ENCODE measurements at regions not wholly inside any gene's neighbourhood (a gene's known extent, or its start where the extent isn't known, plus 50 kb on each side); places are given as distances from the start of the nearest gene placed in this dataset.
"Not testable (repeated sequence)": the region's sequence is repeated elsewhere in the genome, so short reads cannot be mapped to it uniquely, and the experiment has no call there.

DNA sequence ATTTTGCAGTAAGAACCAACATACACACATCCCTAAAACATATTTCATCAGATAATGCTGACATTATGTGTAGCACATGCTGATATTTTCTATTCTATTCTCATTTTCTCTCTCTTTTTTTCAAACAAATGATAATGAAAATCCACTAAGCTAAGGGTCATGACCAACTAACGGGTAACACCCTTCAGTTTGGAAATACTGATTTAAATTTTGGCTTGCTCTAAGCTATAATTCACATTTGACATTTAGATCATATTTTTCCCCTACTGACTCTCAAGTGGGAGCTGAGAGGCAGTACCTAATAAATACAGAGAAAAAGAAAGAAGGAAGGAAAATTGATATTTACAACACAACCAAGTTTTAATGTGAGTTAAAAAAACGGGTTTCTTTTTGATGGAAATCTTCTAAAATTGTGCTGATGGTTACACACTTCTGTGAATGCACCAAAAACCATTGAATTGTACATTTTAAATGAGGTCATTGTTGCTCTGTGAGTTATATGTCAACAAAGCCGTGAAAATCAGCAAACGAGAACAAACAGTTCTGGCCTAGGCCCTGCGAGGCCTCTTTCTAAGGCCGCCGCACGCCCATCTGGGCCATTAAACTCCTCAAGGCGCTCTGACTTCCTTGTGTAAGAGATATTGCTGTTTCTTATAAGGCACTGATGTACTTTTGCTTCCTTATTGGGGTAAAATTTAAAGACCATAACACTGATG lies 124.2 kb downstream of the GALR1 start:
- no peak for DNase-seq (ENCODE audit: low read depth)

DNA sequence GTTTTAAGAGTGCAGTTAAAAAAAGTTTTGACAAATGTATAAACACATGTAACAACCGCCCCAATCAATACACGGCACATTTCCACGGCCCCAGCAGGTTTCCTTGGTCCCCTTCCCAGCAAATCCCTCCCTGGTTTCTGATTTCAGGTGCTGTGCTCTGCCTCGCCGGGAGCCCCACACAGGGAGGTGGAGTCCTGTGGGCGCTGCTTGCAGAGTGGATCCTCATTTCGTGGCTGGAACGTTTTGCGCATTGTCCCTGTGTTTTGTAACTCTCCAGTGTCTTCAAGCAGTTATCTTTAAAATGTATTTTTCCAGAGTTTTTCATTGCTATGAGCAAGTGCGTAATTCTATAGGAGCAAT lies 124.8 kb downstream of the GALR1 start:
- DNase-seq (ENCODE audit: low read depth) = no peak

DNA sequence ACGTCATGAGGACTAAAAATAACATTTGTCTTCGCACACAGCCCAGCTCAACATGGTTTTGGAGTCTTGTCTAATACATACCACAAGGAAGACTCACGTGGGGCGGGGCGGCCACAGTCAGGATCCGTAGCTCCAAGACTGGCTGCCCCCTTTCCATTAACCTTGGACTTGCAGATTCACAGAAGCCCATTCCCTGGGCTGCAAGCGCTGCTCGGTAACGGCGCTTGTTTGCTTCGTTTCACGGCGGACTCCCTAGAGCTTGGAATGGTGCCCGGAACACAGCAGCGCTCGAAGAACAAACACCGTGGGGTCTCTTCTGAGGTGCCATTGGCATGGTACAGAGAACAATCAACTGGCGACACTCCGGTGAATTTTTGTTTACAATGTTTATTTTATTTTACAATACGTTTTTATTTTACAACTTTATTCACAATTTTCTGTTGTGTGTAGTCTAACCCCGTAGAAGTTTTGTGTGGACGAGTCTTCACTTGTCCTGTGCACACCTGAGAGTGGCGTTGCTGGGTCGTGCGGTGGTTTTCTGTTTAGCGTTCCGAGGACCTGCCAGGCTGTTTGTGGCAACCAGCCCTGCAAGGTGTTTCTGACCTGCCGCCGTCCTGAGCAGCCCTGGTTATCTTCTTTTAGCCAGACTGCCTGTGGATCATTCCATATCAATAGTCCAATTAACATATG lies 126.5 kb downstream of the GALR1 start:
- no peak for DNase-seq (ENCODE audit: low read depth)

DNA sequence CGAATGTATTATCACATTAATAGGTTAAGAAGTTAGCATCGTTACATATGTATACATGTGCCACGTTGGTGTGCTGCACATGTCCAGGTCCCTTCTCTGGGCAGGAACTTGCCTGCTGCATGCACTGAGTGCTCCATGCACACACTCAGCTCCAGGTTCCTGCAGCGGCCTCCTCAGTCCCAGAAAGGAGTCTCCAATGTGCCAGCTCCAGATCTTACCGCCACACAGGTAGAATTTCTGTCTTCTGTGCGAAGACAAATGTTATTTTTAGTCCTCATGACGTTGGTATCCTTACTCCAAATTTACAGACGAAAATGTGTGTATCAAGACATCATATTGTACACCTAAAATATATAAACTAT lies 127.1 kb downstream of the GALR1 start:
- no peak for DNase-seq (ENCODE audit: low read depth)

DNA sequence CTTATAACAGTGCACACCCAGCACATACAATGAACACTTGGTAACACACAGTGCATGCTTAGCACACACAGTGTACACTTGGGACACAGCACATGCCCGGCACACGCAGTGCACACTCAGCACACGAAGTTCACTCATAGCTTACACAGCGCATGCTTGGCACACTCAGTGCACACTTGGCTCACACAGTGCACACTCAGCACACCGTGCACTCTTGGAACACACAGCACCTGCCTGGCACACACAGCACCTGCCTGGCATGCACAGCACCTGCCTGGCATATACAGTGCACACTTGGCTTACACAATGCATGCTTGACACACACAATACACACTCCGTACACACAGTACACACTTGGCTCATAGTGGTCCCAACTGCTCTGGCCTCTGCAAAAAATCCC lies 128.2 kb downstream of the GALR1 start:
- DNase-seq (ENCODE audit: low read depth) = no peak

DNA sequence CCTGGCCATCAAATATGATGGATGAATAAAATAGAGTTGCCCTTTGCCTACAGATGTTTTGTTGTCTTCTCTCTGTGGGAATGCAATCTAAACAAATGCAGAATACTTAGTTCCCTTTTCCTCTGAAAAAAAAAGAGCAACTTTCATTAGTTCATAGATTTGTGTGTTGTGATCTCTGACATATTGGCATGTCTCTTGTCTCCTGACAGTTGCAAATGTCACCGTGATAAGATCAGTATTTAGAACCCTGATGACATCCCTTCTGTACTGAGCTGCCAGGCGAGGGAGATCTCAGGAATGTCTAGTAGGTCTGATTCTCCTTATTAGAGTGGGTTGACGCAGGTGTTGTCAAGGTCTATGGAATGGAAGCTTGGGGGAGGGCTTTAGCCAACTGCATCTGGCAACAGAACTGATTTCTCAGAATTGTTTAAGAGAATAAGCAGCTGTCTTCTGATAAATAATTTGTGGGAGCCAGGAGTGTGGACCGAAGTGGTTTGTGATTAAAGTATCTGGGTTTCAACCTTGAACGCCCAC lies 130.4 kb downstream of the GALR1 start:
- DNase-seq (ENCODE audit: low read depth) = no peak

DNA sequence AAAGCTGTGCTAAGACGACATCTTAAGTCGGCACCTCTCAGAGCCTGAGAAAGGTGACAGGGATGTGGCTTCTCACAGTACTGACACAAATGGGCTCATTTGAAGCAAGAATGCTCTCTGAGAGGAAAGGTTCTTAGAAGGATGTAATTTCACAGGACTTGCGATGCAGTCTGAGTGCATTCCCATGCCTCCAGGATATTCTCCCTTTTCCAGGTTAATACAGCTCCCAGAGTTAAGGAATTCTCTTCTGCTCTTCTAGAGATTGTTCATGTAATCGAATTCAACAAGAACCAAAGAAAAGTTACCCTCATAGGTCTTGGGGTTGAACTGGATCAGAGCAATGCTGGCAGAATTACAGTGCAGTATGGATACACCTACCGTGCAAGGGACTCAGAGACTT lies 131.0 kb downstream of the GALR1 start:
- DNase-seq (ENCODE audit: low read depth) = no peak

DNA sequence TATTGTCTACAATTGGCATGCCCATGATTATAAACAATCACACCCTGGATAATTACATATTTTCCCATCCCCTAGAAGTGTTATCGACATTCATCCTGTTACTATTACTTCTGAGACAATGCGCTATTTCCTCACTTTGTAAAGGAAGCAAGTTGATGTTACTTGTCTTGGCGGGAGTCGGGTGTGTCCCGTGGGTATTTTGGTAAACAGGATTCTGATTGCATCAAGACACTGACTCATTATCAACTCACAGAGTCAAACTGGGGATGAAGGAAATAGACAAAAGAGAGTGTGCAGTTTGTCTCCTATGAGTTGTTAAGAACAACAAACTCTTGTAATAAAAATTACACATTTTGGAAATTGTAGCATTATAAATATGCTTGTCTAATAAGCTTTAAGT lies 142.7 kb downstream of the GALR1 start:
- no peak for DNase-seq (ENCODE audit: low read depth)

DNA sequence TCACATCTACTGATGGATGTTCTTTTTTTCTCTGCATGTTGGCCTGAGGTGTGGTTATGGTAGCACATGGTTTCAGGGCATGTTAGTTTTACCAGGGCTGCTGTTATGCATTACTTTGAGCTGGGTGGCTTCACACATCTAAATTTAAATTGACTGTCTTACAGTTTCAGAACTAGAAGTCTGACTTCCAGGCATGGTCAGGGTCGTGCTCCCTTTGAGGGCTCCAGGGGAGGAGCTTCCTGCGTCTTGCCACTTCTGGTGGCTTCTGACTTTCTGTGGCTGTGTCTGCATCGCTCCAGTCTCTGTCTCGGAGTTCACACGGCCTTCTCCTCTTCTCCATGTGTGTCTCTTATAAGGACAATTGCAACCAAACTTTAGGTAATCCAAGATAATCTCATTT lies 143.9 kb downstream of the GALR1 start:
- no peak for DNase-seq (ENCODE audit: low read depth)

DNA sequence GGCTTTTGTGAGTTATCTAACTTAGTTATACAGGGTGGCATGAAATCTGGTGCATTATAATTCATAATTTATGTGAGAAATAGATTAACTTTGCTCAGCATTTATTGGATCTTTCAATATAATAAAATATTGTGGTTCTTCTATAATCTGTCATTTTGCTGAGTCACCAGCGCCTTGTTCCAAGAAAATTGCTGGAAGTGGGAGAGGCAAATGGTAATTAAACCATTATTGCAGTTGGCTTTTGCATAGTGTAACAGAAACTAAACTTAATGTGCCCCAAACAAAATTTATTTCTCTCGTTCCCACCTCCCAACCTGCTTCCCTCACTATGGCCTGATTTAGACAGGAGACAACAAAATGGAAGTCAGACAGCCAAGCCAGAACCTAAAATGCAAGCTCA lies 146.3 kb downstream of the GALR1 start:
- no peak for DNase-seq (ENCODE audit: low read depth)

DNA sequence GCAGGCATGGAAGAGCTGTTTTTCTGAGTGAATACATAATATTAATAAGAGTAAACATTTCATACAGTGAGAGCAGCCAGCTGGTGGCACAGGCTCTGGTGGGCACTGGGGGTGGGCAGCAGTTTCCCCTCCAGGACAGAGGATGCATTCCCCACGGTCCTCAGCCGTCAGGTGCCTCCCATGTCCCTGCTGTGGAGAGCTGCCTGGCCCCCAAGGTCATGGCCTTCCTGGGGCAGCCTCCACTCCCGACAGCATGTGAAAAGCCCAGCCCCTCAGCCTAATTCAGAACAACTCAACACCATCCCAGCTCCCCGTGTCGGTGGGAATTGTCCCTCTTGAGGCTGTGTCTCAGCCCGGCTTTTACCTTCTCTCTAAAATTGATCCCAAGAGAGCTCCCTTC lies 147.4 kb downstream of the GALR1 start:
- DNase-seq (ENCODE audit: low read depth) = no peak

DNA sequence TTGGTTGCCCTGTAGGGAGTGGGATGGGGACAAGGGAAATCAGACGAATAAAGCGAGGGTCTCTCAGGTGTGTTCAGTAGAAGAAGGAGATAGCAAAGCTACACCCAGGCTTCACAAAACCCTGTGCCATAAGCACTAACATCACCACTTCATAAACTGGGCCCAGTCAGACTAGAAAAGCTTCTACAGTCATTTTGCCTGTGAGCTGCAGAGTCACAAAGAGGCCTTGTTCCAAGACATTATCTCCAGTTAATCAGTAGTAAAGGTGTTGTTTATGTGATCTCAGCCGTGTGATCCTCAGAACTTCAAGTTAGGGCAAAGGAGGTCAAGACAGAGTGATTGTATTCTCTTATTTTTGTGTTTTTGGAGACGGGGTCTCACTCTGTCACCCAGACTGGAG lies 148.0 kb downstream of the GALR1 start:
- DNase-seq (ENCODE audit: low read depth) = no peak

DNA sequence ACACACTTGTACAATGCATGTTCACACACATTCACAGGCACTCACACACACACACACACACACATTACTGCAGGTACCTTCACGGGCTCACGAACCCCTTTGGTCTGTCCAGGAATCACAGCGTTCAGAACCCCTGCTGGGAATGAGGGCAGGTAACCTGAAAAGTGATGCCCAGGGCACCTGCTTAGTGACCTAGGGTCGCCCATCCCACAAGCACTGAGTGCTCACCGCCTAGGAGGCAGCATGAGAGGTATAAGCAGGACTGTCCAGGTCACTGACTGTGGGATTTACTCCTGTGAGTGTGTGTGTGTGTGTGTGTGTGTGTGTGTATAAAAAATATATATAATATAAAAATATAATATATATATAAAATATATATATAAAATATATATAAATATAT lies 150.9 kb downstream of the GALR1 start:
- no peak for DNase-seq (ENCODE audit: low read depth)

DNA sequence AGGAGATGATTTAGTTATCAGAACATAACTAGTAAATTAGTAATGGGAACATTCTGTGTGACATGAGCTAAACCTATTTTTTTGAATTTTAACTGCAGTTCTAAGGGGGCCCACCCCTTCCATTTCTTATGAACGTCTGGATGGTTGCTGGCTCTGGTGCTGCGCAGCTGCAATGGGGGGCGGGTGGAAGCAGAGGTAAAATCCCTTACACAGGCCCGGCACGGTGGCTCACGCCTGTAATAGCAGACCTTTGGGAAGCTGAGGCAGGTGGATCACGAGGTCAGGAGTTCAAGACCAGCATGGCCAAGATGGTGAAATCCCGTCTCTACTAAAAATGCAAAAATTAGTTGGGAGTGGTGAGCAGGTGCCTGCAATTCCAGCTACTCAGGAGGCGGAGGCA lies 151.5 kb downstream of the GALR1 start:
- DNase-seq (ENCODE audit: low read depth) = no peak

DNA sequence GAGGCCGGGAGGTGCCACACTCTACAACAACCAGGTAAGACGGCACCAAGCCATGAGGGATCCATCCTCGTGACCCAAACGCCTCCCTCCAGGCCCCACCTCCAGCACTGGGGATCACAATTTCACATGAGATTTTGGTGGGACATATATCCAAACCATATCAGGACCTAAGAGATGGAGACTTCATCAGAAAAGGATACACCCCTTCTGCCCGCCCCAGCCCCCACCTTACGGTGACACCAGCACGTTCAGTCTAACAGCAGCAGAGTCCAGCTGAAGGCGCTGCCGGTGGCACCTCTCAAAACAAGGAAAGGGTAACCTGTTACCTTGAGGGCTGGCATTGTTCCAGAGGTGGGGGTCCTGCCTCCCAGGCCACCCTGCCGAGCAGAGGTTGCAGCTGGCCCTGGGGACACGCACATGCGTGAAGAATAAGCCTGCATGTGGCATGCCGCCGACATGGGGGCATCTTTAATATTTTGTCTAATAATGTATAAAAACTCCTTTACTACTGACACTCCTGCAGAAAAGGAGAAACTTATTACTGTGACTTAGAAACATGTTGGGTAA lies 154.4 kb downstream of the GALR1 start:
- DNase-seq (ENCODE audit: low read depth) = no peak

DNA sequence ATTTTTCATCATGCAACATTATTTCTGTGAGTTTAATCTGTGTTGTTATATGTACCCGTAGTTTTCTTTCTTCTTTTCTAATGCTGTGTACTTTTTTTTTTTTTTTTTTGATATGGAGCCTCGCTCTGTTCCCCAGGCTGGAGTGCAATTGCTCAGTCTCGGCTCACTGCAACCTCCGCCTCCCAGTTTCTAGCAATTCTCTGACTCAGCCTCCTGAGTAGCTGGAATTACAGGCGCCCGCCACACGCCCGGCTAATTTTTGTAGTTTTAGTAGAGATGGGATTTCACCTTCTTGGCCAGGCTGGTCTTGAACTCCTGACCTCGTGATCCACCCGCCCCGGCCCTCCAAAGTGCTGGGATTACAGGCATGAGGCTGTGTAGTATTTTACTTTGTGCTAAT lies 155.4 kb downstream of the GALR1 start:
- no peak for DNase-seq (ENCODE audit: low read depth)

DNA sequence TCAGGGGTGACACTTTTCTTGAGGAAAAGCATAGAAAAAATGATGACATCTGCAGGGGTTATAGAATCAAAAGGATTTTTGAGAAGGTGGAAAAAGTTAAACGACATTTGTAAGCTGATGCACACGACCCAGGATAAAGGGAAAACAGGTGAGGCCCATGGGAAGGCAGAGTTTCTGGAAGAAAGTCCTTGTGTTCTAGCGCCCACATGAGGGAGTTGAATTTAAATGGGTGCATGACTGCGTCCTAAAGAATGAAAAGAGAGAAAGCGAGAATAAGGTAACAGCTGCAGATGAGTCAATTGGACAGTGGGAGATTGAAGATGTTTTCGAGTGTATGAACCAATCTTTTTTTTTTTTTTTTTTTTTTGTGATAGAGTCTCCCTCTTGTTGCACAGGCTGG lies 158.1 kb downstream of the GALR1 start:
- no peak for DNase-seq (ENCODE audit: low read depth)

DNA sequence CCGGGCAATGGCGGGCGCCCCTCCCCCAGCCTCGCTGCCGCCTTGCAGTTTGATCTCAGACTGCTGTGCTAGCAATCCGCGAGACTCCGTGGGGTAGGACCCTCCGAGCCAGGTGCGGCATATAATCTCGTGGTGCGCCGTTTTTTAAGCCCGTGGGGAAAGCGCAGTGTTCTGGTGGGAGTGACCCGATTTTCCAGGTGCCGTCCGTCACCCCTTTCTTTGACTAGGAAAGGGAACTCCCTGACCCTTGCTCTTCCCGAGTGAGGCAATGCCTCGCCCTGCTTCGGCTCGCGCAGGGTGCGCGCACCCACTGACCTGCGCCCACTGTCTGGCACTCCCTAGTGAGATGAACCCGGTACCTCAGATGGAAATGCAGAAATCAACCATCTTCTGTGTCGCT lies 171.9 kb downstream of the GALR1 start:
- DNase-seq (ENCODE audit: low read depth) = not testable (repeated sequence)

DNA sequence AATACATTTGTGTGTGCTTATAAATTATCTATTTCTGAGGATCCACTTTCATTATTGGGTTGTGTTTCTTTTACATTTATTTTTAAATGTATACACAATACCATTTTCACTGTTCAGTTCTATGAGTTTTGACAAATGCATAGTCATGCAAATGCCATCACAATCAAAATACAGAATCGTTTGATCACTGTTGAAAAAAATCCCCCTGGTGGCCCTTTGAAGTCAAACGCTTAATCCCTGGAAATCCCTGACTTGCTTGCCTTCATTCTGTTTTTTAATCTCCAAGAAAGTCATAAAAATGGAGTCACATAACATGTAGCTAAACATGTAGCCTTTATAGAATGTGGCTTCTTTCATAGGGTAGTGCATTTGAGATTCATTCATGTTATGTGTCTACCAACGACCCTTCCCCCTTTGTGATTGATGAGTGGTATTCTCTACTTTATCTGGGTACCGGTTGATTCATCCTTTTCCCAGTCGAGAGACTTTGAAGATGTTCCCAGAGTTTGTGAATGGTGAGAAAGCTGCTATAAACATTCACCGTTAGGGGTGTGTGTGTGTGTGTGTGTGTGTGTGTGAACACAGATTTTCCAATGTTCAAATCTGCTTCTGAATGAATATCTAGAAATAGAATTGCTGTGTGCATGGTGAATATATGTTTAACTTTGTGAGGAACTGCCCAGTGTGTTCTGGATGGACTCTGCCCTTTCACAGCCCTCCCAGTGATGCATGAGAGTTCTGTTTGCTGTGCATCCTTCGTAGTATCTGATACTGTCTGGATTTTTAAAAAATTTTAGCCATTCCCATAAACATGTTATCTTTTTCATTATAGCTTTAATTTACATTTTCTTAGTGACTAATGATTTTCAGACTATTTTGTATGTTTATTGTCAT lies 173.6 kb downstream of the GALR1 start:
- no peak for DNase-seq (ENCODE audit: low read depth)

DNA sequence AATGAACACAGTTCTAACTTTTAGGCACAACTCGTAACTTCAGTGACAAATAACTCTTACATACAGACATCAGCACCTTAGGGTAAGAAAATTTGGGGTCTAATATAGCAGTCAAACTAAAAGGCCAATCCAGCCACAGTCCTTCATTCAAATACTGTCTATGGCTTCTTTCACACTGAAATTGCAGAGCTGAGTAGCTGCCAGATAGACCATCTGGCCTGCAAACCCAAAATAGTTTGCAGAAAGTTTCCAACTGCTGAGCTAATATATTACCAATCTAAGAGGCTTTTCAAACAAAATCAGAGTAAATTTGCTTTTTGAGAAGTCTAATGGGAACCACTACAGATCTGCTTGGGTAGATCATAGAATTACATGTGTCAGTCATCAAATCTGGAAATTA lies 183.4 kb downstream of the GALR1 start:
- DNase-seq (ENCODE audit: low read depth) = no peak

DNA sequence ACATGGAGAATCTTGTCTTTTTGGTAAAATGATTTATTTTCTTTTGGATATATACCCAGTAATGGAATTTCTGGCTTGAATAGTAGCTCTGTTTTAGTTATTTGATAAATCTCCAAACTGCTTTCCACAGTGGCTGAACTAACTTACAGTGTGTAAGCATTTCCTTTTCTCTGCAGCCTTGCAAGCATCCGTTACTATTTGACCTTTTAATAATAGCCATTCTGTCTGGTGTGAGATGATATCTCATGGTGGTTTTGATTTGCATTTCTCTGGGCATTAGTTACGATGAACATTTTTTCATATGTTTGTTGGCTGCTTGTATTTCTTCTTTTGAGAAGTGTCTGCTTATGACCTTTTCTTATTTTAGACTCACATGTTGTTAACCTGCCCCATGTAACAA lies 190.2 kb downstream of the GALR1 start:
- DNase-seq (ENCODE audit: low read depth) = no peak

DNA sequence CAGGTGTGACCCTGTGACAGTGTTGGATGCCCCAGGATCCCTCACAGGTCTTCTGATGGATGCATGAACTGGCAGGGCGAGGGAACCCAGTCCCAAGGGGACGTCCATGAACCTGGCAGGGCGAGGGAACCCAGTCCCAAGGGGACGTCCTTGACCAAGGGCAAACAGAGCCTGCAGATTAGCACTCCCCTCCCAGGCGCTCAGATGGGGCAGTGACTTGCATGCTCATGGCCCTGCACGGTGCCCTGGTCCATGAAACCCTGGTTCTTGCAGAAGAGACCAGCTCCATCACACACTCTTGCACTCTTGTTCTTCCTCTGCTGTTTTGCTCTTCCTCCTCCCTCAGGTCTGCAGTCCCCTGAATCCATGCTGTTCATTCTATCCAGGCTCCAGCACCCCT lies 192.7 kb downstream of the GALR1 start:
- no peak for DNase-seq (ENCODE audit: low read depth)

DNA sequence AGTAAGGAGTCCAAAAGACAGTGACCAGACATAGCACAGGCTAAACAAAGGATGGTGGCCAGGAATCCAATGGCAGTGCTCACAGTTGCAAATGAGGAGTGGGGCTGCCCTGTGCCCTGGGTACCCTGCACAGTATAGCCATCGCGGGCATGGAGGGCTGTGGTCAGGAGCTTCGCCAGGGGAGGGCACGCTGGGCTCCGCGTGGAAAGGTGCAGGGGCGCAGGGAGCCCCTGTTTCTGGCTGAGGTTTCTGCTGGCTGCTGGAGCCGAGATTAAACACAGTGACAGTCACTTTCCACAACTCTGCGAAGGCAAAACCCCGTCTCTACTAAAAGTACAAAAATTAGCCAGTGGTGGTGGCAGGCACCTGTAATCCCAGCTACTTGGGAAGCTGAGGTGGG lies 194.7 kb downstream of the GALR1 start:
- no peak for DNase-seq (ENCODE audit: low read depth)
